Stomach (tissue), 8 donors: ENCODE measurements at regions not wholly inside any gene's neighbourhood (a gene's known extent, or its start where the extent isn't known, plus 50 kb on each side); places are given as distances from the start of the nearest gene placed in this dataset.

Experiments
- DNase-seq, 2 donors: peaks; one replicate each; pipeline versions ENCODE4 v3.0.0 to v3.0.0-alpha.2; 2013 to 2019
- H3K27ac ChIP-seq, 5 donors: fragments of 200-600 bp in 4 of 5; sonication (generic) in 4 of 5; one replicate each; pipeline ENCODE4 v1.5.1; 2013 to 2019; ENCODE audit warnings: mild to moderate bottlenecking in 1 of 5, moderate library complexity in 1 of 5
- H3K27me3 ChIP-seq, 3 donors: fragments of 200-600 bp; sonication (generic); one replicate each; pipeline ENCODE4 v1.5.1; 2017 to 2019; ENCODE audit warnings: mixed run types in 1 of 3
- H3K36me3 ChIP-seq, 4 donors: fragments of 200-600 bp; sonication (generic); 1 replicate in 3 of 4; 2 replicates in 1 of 4; pipeline ENCODE4 v1.5.1; 2016 to 2019
- H3K4me1 ChIP-seq, 4 donors: fragments of 200-600 bp; sonication (generic); one replicate each; pipeline ENCODE4 v1.5.1; 2016 to 2019
- H3K4me3 ChIP-seq, 4 donors: fragments of 200-600 bp; sonication (generic) in 3 of 4; one replicate each; pipeline ENCODE4 v1.5.1; 2016 to 2019; ENCODE audit warnings: mild to moderate bottlenecking in 1 of 4
- H3K9me3 ChIP-seq, 4 donors: fragments of 200-600 bp; sonication (generic); one replicate each; pipeline ENCODE4 v1.5.1; 2016 to 2019
- CTCF ChIP-seq, 7 experiments: fragments of 450-650 bp in 4 of 7; fragments of 200-600 bp in 3 of 7; sonication (generic) in 3 of 7; IDR thresholded peaks; one replicate each; pipeline ENCODE4 v1.5.1; 2016 to 2019; ENCODE audit warnings: antibody characterized with exemption in 7 of 7, control low read depth in 2 of 7, mild to moderate bottlenecking in 1 of 7
- EP300 ChIP-seq: sonication (generic); formaldehyde crosslinking; IDR thresholded peaks from one replicate; pipeline ENCODE4 v1.6.1; 2017; ENCODE audit warnings: antibody characterized with exemption
- POLR2A ChIP-seq, 4 donors: fragments of 450-650 bp; IDR thresholded peaks; one replicate each; pipeline ENCODE4 v1.6.1; 2016; ENCODE audit warnings: antibody characterized with exemption in 4 of 4, control low read depth in 2 of 4, mild to moderate bottlenecking in 1 of 4, moderate library complexity in 1 of 4
- POLR2AphosphoS5 ChIP-seq, 3 donors: sonication (generic); formaldehyde crosslinking; IDR thresholded peaks; one replicate each; pipeline ENCODE4 v1.6.1; 2016; ENCODE audit warnings: antibody characterized with exemption in 3 of 3
- WGBS, 5 donors: extraction: QIAGEN DNeasy Blood & Tissue Kit in 3 of 5; methylation state at CpG; one replicate each; pipeline versions ENCODE4 v1.1.5 to v1.1.7; 2013 to 2018; 5-methylcytosine and 5-hydroxymethylcytosine counted together
- intact Hi-C: fragments of 100-400 bp; cut with DNase I; formaldehyde crosslinking; loops from one replicate; pipeline ENCODE4 v1.15.1; 2023; ENCODE audit warnings: low total_unique reads
- donor health status: healthy with polysubstance abuse.
- donor health status: Bipolar disorder and iron deficiency.
- donor health status: healthy.

- no peak overlapping the region for H3K4me3 ChIP-seq
- 56 to 78% (median 76%) methylated on average over 6 of the region's 6 CpGs for WGBS, 5 donors
Observed at GRCh38 chr3:5055357-5056110, 66.6 kb upstream of the ARL8B start.

GRCh38 chr3:5056111-5056391, 66.0 kb upstream of the ARL8B start:
- H3K36me3 ChIP-seq: no peaks in the 10 kb centered on the region
- DNase-seq: no peak
- intact Hi-C loops: loop anchor here (10.0 kb wide), 1 partner anchor 351 kb away; no protein-coding TSS in a partner anchor
- WGBS, 5 donors: 80 to 94% (median 82%) methylated on average over 3 of the region's 3 CpGs
- H3K4me1 ChIP-seq: peaks cover 0 to 21% (median 4%) of the 10 kb centered on the region in 4 donors
- H3K4me3 ChIP-seq: no peak overlapping the region
- no peaks in the 10 kb centered on the region for H3K9me3 ChIP-seq
- peak overlapping the region in 1 of 5 donors; percentile 18 for H3K27ac ChIP-seq
- TF ChIP-seq EP300: no peak
- TF ChIP-seq POLR2AphosphoS5 (IDR thresholded peaks at IDR 0.05): no peak
- no peak for TF ChIP-seq POLR2A (IDR thresholded peaks at IDR 0.05)
- no peak for TF ChIP-seq CTCF (IDR thresholded peaks at IDR 0.05)
- no peaks in the 10 kb centered on the region for H3K27me3 ChIP-seq

More at GRCh38 chr3:5055357-5056110, 66.6 kb upstream of the ARL8B start:
- Histone ChIP-seq H3K27ac (peak overlapping the region in 3 of 5 donors; percentile 18 to 36 (median 20)), H3K36me3 (no peaks in the 10 kb centered on the region), H3K27me3 (no peaks in the 10 kb centered on the region), H3K9me3 (no peaks in the 10 kb centered on the region), H3K4me1 (peaks cover 0 to 21% (median 4%) of the 10 kb centered on the region in 4 donors)
- TF ChIP-seq CTCF (IDR thresholded peaks at IDR 0.05) (no peak), POLR2A (IDR thresholded peaks at IDR 0.05) (no peak), EP300 (no peak), POLR2AphosphoS5 (IDR thresholded peaks at IDR 0.05) (no peak)
- intact Hi-C loops: loop anchor here (10.0 kb wide), 1 partner anchor 351 kb away; no protein-coding TSS in a partner anchor
- DNase-seq: no peak

GRCh38 chr3:5057272-5057671, 64.8 kb upstream of the ARL8B start:
- no peaks in the 10 kb centered on the region for H3K9me3 ChIP-seq
- no peaks in the 10 kb centered on the region for H3K27me3 ChIP-seq
- no peaks in the 10 kb centered on the region for H3K36me3 ChIP-seq
- TF ChIP-seq POLR2AphosphoS5 (IDR thresholded peaks at IDR 0.05) (no peak), CTCF (IDR thresholded peaks at IDR 0.05) (no peak), POLR2A (IDR thresholded peaks at IDR 0.05) (no peak), EP300 (no peak)
- no peak overlapping the region for H3K27ac ChIP-seq
- H3K4me3 ChIP-seq: no peak overlapping the region
- peaks cover 0 to 21% (median 4%) of the 10 kb centered on the region in 4 donors for H3K4me1 ChIP-seq
- WGBS, 5 donors: 68 to 90% (median 72%) methylated on average over 6 of the region's 6 CpGs
- intact Hi-C loops: loop anchor here (10.0 kb wide), 1 partner anchor 352 kb away; no protein-coding TSS in a partner anchor
- DNase-seq: no peak

- Histone ChIP-seq H3K27ac (no peak overlapping the region), H3K4me1 (peaks cover 0 to 21% (median 4%) of the 10 kb centered on the region in 4 donors), H3K36me3 (no peaks in the 10 kb centered on the region), H3K27me3 (no peaks in the 10 kb centered on the region), H3K4me3 (no peak overlapping the region), H3K9me3 (no peaks in the 10 kb centered on the region)
- peak; percentile 78 to 93 for DNase-seq
- TF ChIP-seq POLR2A (IDR thresholded peaks at IDR 0.05) (no peak), EP300 (no peak), CTCF (IDR thresholded peaks at IDR 0.05) (peak in 5 of 7 experiments; percentile 47 to 85 (median 75)), POLR2AphosphoS5 (IDR thresholded peaks at IDR 0.05) (peak in 1 of 3 donors; percentile 52)
- intact Hi-C loops: loop anchor here (10.0 kb wide), 1 partner anchor 353 kb away; no protein-coding TSS in a partner anchor
- 27 to 36% (median 31%) methylated on average over 7 of the region's 7 CpGs for WGBS, 5 donors
Observed at GRCh38 chr3:5057857-5058324, 64.2 kb upstream of the ARL8B start.
